Activated CD4-positive, alpha-beta T cell treated with anti-CD3 and anti-CD28 coated beads, Interleukin-2, amount 10 ng/mL, durations not matched to agents 7 days and 5 days (primary cell): ENCODE measurements at regions not wholly inside any gene's neighbourhood (a gene's known extent, or its start where the extent isn't known, plus 50 kb on each side); places are given as distances from the start of the nearest gene placed in this dataset.
A peak's percentile ranks its signal among the peaks of the same experiment; 100 is the strongest.

Source experiments
- CTCF ChIA-PET: fragments of 350-600 bp; sonication (Branson Sonifier 250); formaldehyde crosslinking; loops from one replicate; lab custom pipeline; 2021; ENCODE audit warnings: antibody characterized with exemption; lab: Charles Lee
- POLR2A ChIA-PET: fragments of 350-600 bp; sonication (Branson Sonifier 250); formaldehyde crosslinking; loops from one replicate; lab custom pipeline; 2021; ENCODE audit warnings: antibody characterized with exemption; lab: Charles Lee
- DNase-seq: peaks from one replicate; pipeline ENCODE4 v3.0.0-alpha.2; 2020
- H3K27ac Mint-ChIP-seq: one replicate; pipeline ENCODE4 v1.8.0; 2021; ENCODE audit warnings: mild to moderate bottlenecking, moderate library complexity, mixed read lengths
- H3K27me3 Mint-ChIP-seq: one replicate; pipeline ENCODE4 v1.8.0; 2021; ENCODE audit warnings: mixed read lengths
- H3K36me3 Mint-ChIP-seq: one replicate; pipeline ENCODE4 v1.8.0; 2021; ENCODE audit warnings: low read depth, mixed read lengths
- H3K4me1 Mint-ChIP-seq: one replicate; pipeline ENCODE4 v1.8.0; 2021; ENCODE audit warnings: mixed read lengths
- H3K4me3 Mint-ChIP-seq: one replicate; pipeline ENCODE4 v1.8.0; 2021; ENCODE audit warnings: mild to moderate bottlenecking, moderate library complexity, mixed read lengths
- H3K9me3 Mint-ChIP-seq: one replicate; pipeline ENCODE4 v1.8.0; 2021; ENCODE audit warnings: mixed read lengths

- H3K4me1 Mint-ChIP-seq = peaks cover 22% of the 10 kb centered on the region
- H3K27me3 Mint-ChIP-seq = peaks cover 2% of the 10 kb centered on the region
- H3K27ac Mint-ChIP-seq = peak overlapping the region; percentile 68
- no peak overlapping the region for H3K4me3 Mint-ChIP-seq
- H3K36me3 Mint-ChIP-seq = no peaks in the 10 kb centered on the region
- H3K9me3 Mint-ChIP-seq = peaks cover 7% of the 10 kb centered on the region
- no peak for DNase-seq
- ChIA-PET CTCF (no interaction called here), POLR2A (no interaction called here)
Observed at GRCh38 chr10:43980313-43980712, 331.6 kb upstream of the ZNF32 start.

- no peak overlapping the region for H3K4me3 Mint-ChIP-seq
- H3K27me3 Mint-ChIP-seq = peaks cover 2% of the 10 kb centered on the region
- POLR2A ChIA-PET = no interaction called here
- peaks cover 22% of the 10 kb centered on the region for H3K4me1 Mint-ChIP-seq
- H3K36me3 Mint-ChIP-seq = no peaks in the 10 kb centered on the region
- peaks cover 7% of the 10 kb centered on the region for H3K9me3 Mint-ChIP-seq
- no peak for DNase-seq
- CTCF ChIA-PET = no interaction called here
- H3K27ac Mint-ChIP-seq = no peak overlapping the region
Observed at GRCh38 chr10:43979551-43979950, 330.9 kb upstream of the ZNF32 start.

- Mint-ChIP-seq H3K27ac (no peak overlapping the region), H3K4me3 (no peak overlapping the region), H3K9me3 (peaks cover 7% of the 10 kb centered on the region), H3K4me1 (peaks cover 22% of the 10 kb centered on the region), H3K36me3 (no peaks in the 10 kb centered on the region), H3K27me3 (peaks cover 2% of the 10 kb centered on the region)
- ChIA-PET CTCF (no interaction called here), POLR2A (no interaction called here)
- no peak for DNase-seq
Observed at GRCh38 chr10:43978936-43979335, 330.3 kb upstream of the ZNF32 start.

- ChIA-PET CTCF (no interaction called here), POLR2A (no interaction called here)
- H3K27ac Mint-ChIP-seq = no peak overlapping the region
- peaks cover 22% of the 10 kb centered on the region for H3K4me1 Mint-ChIP-seq
- no peak overlapping the region for H3K4me3 Mint-ChIP-seq
- no peaks in the 10 kb centered on the region for H3K36me3 Mint-ChIP-seq
- peaks cover 7% of the 10 kb centered on the region for H3K9me3 Mint-ChIP-seq
- H3K27me3 Mint-ChIP-seq = peaks cover 2% of the 10 kb centered on the region
- no peak for DNase-seq
Observed at GRCh38 chr10:43978091-43978490, 329.4 kb upstream of the ZNF32 start.

GRCh38 chr10:43976292-43976691 lies 327.6 kb upstream of the ZNF32 start:
- Mint-ChIP-seq H3K4me1 (peaks cover 20% of the 10 kb centered on the region), H3K9me3 (peaks cover 7% of the 10 kb centered on the region), H3K27ac (no peak overlapping the region), H3K4me3 (no peak overlapping the region), H3K27me3 (peaks cover 2% of the 10 kb centered on the region), H3K36me3 (no peaks in the 10 kb centered on the region)
- CTCF ChIA-PET = no interaction called here
- POLR2A ChIA-PET = no interaction called here
- DNase-seq = no peak

GRCh38 chr10:43973801-43974200 lies 325.1 kb upstream of the ZNF32 start:
- CTCF ChIA-PET = no interaction called here
- POLR2A ChIA-PET = no interaction called here
- Mint-ChIP-seq H3K36me3 (no peaks in the 10 kb centered on the region), H3K4me1 (peaks cover 4% of the 10 kb centered on the region), H3K27me3 (peaks cover 2% of the 10 kb centered on the region), H3K4me3 (no peak overlapping the region), H3K9me3 (peaks cover 7% of the 10 kb centered on the region), H3K27ac (no peak overlapping the region)
- DNase-seq = no peak

- CTCF ChIA-PET = no interaction called here
- Mint-ChIP-seq H3K9me3 (peaks cover 7% of the 10 kb centered on the region), H3K27ac (no peak overlapping the region), H3K36me3 (no peaks in the 10 kb centered on the region), H3K4me1 (peaks cover 3% of the 10 kb centered on the region), H3K4me3 (no peak overlapping the region), H3K27me3 (peaks cover 2% of the 10 kb centered on the region)
- no peak for DNase-seq
- POLR2A ChIA-PET = no interaction called here
Observed at GRCh38 chr10:43972976-43973647, 324.4 kb upstream of the ZNF32 start.

GRCh38 chr10:43971981-43972380 lies 323.3 kb upstream of the ZNF32 start:
- POLR2A ChIA-PET = no interaction called here
- no peak for DNase-seq
- Mint-ChIP-seq H3K27me3 (peaks cover 8% of the 10 kb centered on the region), H3K36me3 (no peaks in the 10 kb centered on the region), H3K27ac (no peak overlapping the region), H3K9me3 (peaks cover 6% of the 10 kb centered on the region), H3K4me3 (no peak overlapping the region), H3K4me1 (no peaks in the 10 kb centered on the region)
- CTCF ChIA-PET = no interaction called here

- H3K36me3 Mint-ChIP-seq = no peaks in the 10 kb centered on the region
- CTCF ChIA-PET = no interaction called here
- H3K27ac Mint-ChIP-seq = no peak overlapping the region
- peaks cover 12% of the 10 kb centered on the region for H3K27me3 Mint-ChIP-seq
- no peak overlapping the region for H3K4me3 Mint-ChIP-seq
- POLR2A ChIA-PET = no interaction called here
- DNase-seq = no peak
- peaks cover 3% of the 10 kb centered on the region for H3K9me3 Mint-ChIP-seq
- H3K4me1 Mint-ChIP-seq = no peaks in the 10 kb centered on the region
Observed at GRCh38 chr10:43971306-43971705, 322.6 kb upstream of the ZNF32 start.

GRCh38 chr10:43970717-43971116 lies 322.0 kb upstream of the ZNF32 start:
- H3K27me3 Mint-ChIP-seq = peaks cover 18% of the 10 kb centered on the region
- ChIA-PET CTCF (no interaction called here), POLR2A (no interaction called here)
- H3K9me3 Mint-ChIP-seq = peaks cover 2% of the 10 kb centered on the region
- no peaks in the 10 kb centered on the region for H3K36me3 Mint-ChIP-seq
- no peak for DNase-seq
- H3K4me3 Mint-ChIP-seq = no peak overlapping the region
- no peak overlapping the region for H3K27ac Mint-ChIP-seq
- H3K4me1 Mint-ChIP-seq = no peaks in the 10 kb centered on the region

GRCh38 chr10:43970018-43970698 lies 321.5 kb upstream of the ZNF32 start:
- H3K27ac Mint-ChIP-seq = no peak overlapping the region
- no peaks in the 10 kb centered on the region for H3K36me3 Mint-ChIP-seq
- ChIA-PET CTCF (no interaction called here), POLR2A (no interaction called here)
- peaks cover 20% of the 10 kb centered on the region for H3K27me3 Mint-ChIP-seq
- no peak overlapping the region for H3K4me3 Mint-ChIP-seq
- DNase-seq = no peak
- peaks cover 5% of the 10 kb centered on the region for H3K4me1 Mint-ChIP-seq
- no peaks in the 10 kb centered on the region for H3K9me3 Mint-ChIP-seq

GRCh38 chr10:43969506-43969905 lies 320.8 kb upstream of the ZNF32 start:
- no peak overlapping the region for H3K27ac Mint-ChIP-seq
- peaks cover 5% of the 10 kb centered on the region for H3K4me1 Mint-ChIP-seq
- ChIA-PET CTCF (no interaction called here), POLR2A (no interaction called here)
- no peaks in the 10 kb centered on the region for H3K36me3 Mint-ChIP-seq
- no peaks in the 10 kb centered on the region for H3K9me3 Mint-ChIP-seq
- H3K27me3 Mint-ChIP-seq = peaks cover 26% of the 10 kb centered on the region
- H3K4me3 Mint-ChIP-seq = no peak overlapping the region
- DNase-seq = no peak

GRCh38 chr10:43968961-43969360 lies 320.3 kb upstream of the ZNF32 start:
- Mint-ChIP-seq H3K4me3 (no peak overlapping the region), H3K36me3 (no peaks in the 10 kb centered on the region), H3K27ac (no peak overlapping the region), H3K27me3 (peaks cover 32% of the 10 kb centered on the region), H3K4me1 (peaks cover 5% of the 10 kb centered on the region), H3K9me3 (no peaks in the 10 kb centered on the region)
- CTCF ChIA-PET = no interaction called here
- DNase-seq = no peak
- POLR2A ChIA-PET = no interaction called here

- no peaks in the 10 kb centered on the region for H3K36me3 Mint-ChIP-seq
- no peak for DNase-seq
- ChIA-PET POLR2A (no interaction called here), CTCF (no interaction called here)
- peaks cover 33% of the 10 kb centered on the region for H3K27me3 Mint-ChIP-seq
- no peaks in the 10 kb centered on the region for H3K9me3 Mint-ChIP-seq
- no peak overlapping the region for H3K4me3 Mint-ChIP-seq
- H3K27ac Mint-ChIP-seq = no peak overlapping the region
- peaks cover 5% of the 10 kb centered on the region for H3K4me1 Mint-ChIP-seq
Observed at GRCh38 chr10:43968076-43968475, 319.4 kb upstream of the ZNF32 start.
